Gastrocnemius medialis (tissue), 4 donors: ENCODE measurements at regions not wholly inside any gene's neighbourhood (a gene's known extent, or its start where the extent isn't known, plus 50 kb on each side); places are given as distances from the start of the nearest gene placed in this dataset.

Experiments
- ATAC-seq, 2 donors: fragments of 150-250 bp; one replicate each; pipeline ENCODE4 v1.9.1; 2016
- DNase-seq, 2 donors: peaks; one replicate each; pipeline ENCODE4 v3.0.0-alpha.2; 2019
- H3K27ac ChIP-seq, 4 donors: fragments of 200-600 bp; sonication (generic); 1 replicate in 1 of 4; 2 replicates in 3 of 4; pipeline ENCODE4 v1.5.1; 2016 to 2018; ENCODE audit warnings: mild to moderate bottlenecking in 2 of 4, moderate library complexity in 1 of 4
- H3K27me3 ChIP-seq, 3 donors: fragments of 200-600 bp; sonication (generic) in 2 of 3; 1 replicate in 1 of 3; 2 replicates in 2 of 3; pipeline versions ENCODE4 v1.5.1 to v1.6.0; 2016 to 2019; ENCODE audit warnings: mild to moderate bottlenecking in 1 of 3, moderate library complexity in 1 of 3
- H3K36me3 ChIP-seq, 2 donors: fragments of 200-600 bp; sonication (generic) in 1 of 2; one replicate each; pipeline ENCODE4 v1.5.1; 2017 to 2018
- H3K4me1 ChIP-seq, 2 donors: fragments of 200-600 bp; sonication (generic) in 1 of 2; one replicate each; pipeline ENCODE4 v1.5.1; 2016 to 2017; ENCODE audit warnings: mild to moderate bottlenecking in 2 of 2
- H3K4me3 ChIP-seq, 4 donors: fragments of 200-600 bp; sonication (generic) in 3 of 4; 1 replicate in 1 of 4; 2 replicates in 3 of 4; pipeline ENCODE4 v1.5.1; 2016 to 2019; ENCODE audit warnings: mild to moderate bottlenecking in 2 of 4
- H3K9me3 ChIP-seq, 3 donors: fragments of 200-600 bp; sonication (generic) in 2 of 3; 1 replicate in 1 of 3; 2 replicates in 2 of 3; pipeline ENCODE4 v1.5.1; 2016 to 2019
- POLR2A ChIP-seq, 2 donors: fragments of 450-650 bp; IDR thresholded peaks; one replicate each; pipeline ENCODE4 v1.6.1; 2017; ENCODE audit warnings: antibody characterized with exemption in 2 of 2, mild to moderate bottlenecking in 2 of 2, moderate library complexity in 2 of 2
- in situ Hi-C, 4 donors: fragments of 200-750 bp; cut with MboI; loops; one replicate each; pipeline versions ENCODE4 v1.15.0 to v1.8.0; 2017; ENCODE audit warnings: low sequenced_read_pairs in 4 of 4
- intact Hi-C: fragments of 100-400 bp; cut with DNase I; formaldehyde crosslinking; loops from one replicate; pipeline ENCODE4 v1.15.1; 2023; ENCODE audit warnings: low total_unique reads
- TF ChIP-seq, protein P1 (sequence below), 5 experiments: fragments of 450-650 bp in 3 of 5; fragments of 200-600 bp in 2 of 5; sonication (generic) in 2 of 5; IDR thresholded peaks in 4 of 5; conservative IDR thresholded peaks in 1 of 5; 1 replicate in 4 of 5; 2 replicates in 1 of 5; pipeline ENCODE4 v1.5.1; 2016 to 2019; ENCODE audit warnings: antibody characterized with exemption in 5 of 5, mild to moderate bottlenecking in 3 of 5, moderate library complexity in 3 of 5

DNA sequence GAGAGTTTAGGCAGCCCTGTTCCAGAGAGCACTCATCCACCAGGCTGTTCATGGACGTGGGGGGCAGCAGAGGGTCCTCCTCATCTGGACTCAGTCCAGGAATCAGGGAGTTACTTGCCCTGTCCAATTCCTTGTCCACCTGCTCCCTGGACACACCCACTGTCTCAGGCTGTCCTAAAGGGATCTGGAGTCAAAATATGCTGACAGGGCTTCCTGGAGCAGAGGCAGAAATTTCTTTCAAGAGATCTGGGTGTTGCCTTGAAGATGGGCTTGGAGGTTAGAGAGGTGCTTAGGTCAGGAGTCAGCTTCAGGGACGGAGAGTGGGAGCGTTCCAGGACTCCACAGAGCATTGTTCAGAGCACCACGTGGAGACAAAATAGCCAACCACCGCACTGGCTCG is 65.8 kb upstream of the SHISA2 start:
- ATAC-seq (no peak), DNase-seq (no peak)
- Histone ChIP-seq H3K27ac (no peak overlapping the region), H3K36me3 (no peaks in the 10 kb centered on the region), H3K4me1 (no peaks in the 10 kb centered on the region), H3K27me3 (no peaks in the 10 kb centered on the region), H3K4me3 (no peak overlapping the region), H3K9me3 (no peaks in the 10 kb centered on the region)
- in situ Hi-C loops, result no loop called here
- TF ChIP-seq, protein P1, sequence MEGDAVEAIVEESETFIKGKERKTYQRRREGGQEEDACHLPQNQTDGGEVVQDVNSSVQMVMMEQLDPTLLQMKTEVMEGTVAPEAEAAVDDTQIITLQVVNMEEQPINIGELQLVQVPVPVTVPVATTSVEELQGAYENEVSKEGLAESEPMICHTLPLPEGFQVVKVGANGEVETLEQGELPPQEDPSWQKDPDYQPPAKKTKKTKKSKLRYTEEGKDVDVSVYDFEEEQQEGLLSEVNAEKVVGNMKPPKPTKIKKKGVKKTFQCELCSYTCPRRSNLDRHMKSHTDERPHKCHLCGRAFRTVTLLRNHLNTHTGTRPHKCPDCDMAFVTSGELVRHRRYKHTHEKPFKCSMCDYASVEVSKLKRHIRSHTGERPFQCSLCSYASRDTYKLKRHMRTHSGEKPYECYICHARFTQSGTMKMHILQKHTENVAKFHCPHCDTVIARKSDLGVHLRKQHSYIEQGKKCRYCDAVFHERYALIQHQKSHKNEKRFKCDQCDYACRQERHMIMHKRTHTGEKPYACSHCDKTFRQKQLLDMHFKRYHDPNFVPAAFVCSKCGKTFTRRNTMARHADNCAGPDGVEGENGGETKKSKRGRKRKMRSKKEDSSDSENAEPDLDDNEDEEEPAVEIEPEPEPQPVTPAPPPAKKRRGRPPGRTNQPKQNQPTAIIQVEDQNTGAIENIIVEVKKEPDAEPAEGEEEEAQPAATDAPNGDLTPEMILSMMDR (IDR thresholded peaks at IDR 0.05 in 4 of 5, conservative IDR thresholded peaks at IDR 0.05 in 1 of 5), result no peak
- TF ChIP-seq POLR2A (IDR thresholded peaks at IDR 0.05), result no peak
- intact Hi-C loops, result no loop called here

DNA sequence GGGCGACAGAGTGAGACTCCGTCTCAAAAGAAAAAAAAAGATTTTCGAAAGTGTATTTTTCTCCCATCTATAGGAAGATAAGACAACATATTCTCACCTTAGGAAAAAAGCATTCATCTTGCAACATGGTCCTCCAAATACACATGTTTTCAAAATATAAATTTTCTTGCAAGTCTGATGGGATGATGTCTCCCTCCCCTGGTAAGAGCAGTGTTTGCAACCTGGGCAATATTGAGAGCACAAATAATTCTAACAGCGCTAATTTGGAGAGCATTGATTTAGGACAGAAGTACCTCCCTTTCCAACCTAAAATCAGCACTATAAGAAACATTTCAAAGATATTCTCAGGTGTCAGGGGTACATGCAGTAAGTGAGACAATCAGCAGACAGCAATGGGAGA is 61.0 kb upstream of the SHISA2 start:
- Histone ChIP-seq H3K36me3 (no peaks in the 10 kb centered on the region), H3K4me1 (no peaks in the 10 kb centered on the region), H3K27me3 (no peaks in the 10 kb centered on the region), H3K4me3 (no peak overlapping the region), H3K9me3 (no peaks in the 10 kb centered on the region), H3K27ac (no peak overlapping the region)
- intact Hi-C loops (no loop called here), in situ Hi-C loops (no loop called here)
- no peak for ATAC-seq
- TF ChIP-seq, protein P1 (IDR thresholded peaks at IDR 0.05 in 4 of 5, conservative IDR thresholded peaks at IDR 0.05 in 1 of 5), result no peak
- no peak for TF ChIP-seq POLR2A (IDR thresholded peaks at IDR 0.05)
- no peak for DNase-seq

DNA sequence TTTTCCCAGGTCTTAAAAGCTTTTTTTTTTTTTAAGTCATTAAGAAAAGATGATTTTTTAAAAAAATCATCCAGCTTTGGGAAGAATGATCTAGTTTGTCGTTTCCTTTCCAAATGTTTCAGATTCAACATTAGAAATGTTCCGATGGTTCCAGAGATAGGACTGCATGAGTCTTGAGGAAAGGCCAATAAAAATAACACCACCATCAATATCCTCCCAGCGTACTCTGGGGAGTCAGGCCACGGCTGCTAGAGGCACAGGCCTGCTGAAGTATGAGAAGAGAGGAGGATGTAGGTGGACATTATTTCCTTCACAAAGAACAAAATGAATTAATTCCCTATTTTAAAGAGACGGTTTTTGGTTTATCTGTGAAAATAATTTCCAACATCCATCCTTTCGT is 60.0 kb upstream of the SHISA2 start:
- no peak for DNase-seq
- in situ Hi-C loops (no loop called here), intact Hi-C loops (no loop called here)
- Histone ChIP-seq H3K36me3 (no peaks in the 10 kb centered on the region), H3K9me3 (no peaks in the 10 kb centered on the region), H3K4me3 (no peak overlapping the region), H3K4me1 (no peaks in the 10 kb centered on the region), H3K27ac (no peak overlapping the region), H3K27me3 (no peaks in the 10 kb centered on the region)
- no peak for TF ChIP-seq POLR2A (IDR thresholded peaks at IDR 0.05)
- TF ChIP-seq, protein P1 (IDR thresholded peaks at IDR 0.05 in 4 of 5, conservative IDR thresholded peaks at IDR 0.05 in 1 of 5), result no peak
- ATAC-seq, result no peak
